GM12873 (cell line): ENCODE measurements at regions not wholly inside any gene's neighbourhood (a gene's known extent, or its start where the extent isn't known, plus 50 kb on each side); places are given as distances from the start of the nearest gene placed in this dataset.

ENCODE experiments used
- CTCF ChIP-seq: IDR thresholded peaks from 2 replicates; pipeline ENCODE4 v1.5.1; 2012; ENCODE audit warnings: low read depth, mild to moderate bottlenecking, moderate library complexity, low read length, control low read depth; ENCODE audit not compliant: insufficient read depth; ENCODE audit errors: missing control alignments

DNA sequence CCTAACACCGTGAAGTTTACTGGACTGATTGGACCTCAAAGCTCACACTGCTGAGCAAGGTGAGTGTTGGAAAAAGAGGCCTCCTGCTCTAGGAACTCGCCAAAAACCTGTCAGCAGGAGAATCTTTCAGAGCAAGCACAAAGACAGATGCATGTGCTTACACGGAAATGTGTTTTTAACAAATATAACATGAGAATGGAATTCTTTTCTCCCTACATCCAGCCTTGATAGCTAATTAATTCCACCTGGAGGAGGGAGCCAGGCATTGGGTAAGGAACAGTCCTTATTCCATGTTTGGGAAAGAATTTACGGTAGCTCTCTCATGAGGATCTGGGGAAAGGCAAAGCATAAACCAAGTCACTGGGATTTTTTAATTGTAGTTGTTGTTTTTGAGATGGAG lies 98.8 kb downstream of the KLF4 start:
- TF ChIP-seq CTCF = no peak

- TF ChIP-seq CTCF = no peak
These were observed 99.3 kb downstream of the KLF4 start for GRCh38 chr9:107390279-107390678.

DNA sequence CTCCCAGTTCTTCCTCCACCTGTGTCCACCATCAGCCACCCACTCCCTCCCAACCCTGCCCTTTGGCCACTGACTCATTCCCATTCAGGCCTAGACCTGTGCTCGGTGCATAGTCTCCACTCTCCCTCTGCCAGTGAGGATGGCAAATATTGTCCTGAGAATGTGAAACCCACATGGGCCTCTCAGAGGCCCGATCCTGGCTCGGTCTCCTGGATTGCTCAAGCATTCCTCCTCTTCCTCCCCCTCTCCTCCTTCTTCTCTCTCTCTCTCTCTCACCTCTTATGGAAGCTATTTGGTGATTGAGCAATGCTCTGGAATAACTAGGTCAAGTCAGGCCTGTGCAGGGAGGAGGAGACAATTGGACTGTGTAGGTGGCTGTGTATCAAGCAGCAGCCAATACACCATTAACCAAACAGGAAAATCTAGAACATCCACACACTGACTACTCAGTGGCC lies 99.9 kb downstream of the KLF4 start:
- no peak for TF ChIP-seq CTCF

GRCh38 chr9:107388890-107389289 lies 100.7 kb downstream of the KLF4 start:
- no peak for TF ChIP-seq CTCF

DNA sequence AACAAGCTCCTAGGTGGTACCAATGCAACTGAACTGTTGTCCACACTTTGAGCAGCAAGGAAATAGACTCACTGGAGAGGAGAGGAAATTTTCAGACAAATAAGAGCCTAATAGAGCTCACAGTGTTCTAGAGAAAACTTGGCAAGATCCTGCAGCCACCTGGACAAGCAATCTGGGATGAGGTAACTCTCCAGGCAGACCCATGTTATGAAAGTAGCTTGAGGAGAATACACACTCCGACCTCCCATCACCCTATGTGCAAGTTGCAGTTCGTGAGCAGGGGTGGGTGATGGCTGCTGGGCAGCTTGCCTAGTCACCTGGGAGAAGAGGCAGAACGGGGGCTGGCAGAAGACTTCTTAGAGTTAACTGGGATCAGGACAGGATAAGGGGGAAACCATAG lies 102.2 kb downstream of the KLF4 start:
- no peak for TF ChIP-seq CTCF

GRCh38 chr9:107386396-107386795 lies 103.2 kb downstream of the KLF4 start:
- TF ChIP-seq CTCF = no peak
